HG02870 (cell line): ENCODE measurements at regions not wholly inside any gene's neighbourhood (a gene's known extent, or its start where the extent isn't known, plus 50 kb on each side); places are given as distances from the start of the nearest gene placed in this dataset.

Experiments used
- ATAC-seq: cut with Tn5 transposase; IDR thresholded peaks from one replicate; pipeline ENCODE4 v1.9.1; 2021; ENCODE audit warnings: mild to moderate bottlenecking, moderate library complexity; ENCODE audit not compliant: unreplicated experiment

GRCh38 chr6:132004668-132005067, 53.5 kb upstream of the CCN2 start:
- no peak for ATAC-seq

GRCh38 chr6:132003516-132004178, 52.5 kb upstream of the CCN2 start:
- no peak for ATAC-seq
